Smooth muscle cell (in vitro differentiated cells): ENCODE measurements at regions not wholly inside any gene's neighbourhood (a gene's known extent, or its start where the extent isn't known, plus 50 kb on each side); places are given as distances from the start of the nearest gene placed in this dataset.

ENCODE experiments used
- DNase-seq: peaks from one replicate; lab custom pipeline; 2025; ENCODE audit not compliant: unreplicated experiment; lab: John Stamatoyannopoulos, UW
- H2AFZ ChIP-seq: fragments of 200-600 bp; sonication (generic); 2 replicates; pipeline ENCODE4 v1.6.0; 2016; ENCODE audit warnings: antibody characterized with exemption, low read depth, mild to moderate bottlenecking
- H3F3A ChIP-seq: fragments of 200-600 bp; sonication (generic); 2 replicates; pipeline ENCODE4 v1.6.0; 2017; ENCODE audit warnings: antibody characterized with exemption, low read depth
- H3K27ac ChIP-seq: fragments of 200-600 bp; sonication (generic); 2 replicates; pipeline ENCODE4 v1.5.1; 2016; ENCODE audit warnings: low read depth, mild to moderate bottlenecking
- H3K27me3 ChIP-seq: fragments of 200-600 bp; sonication (generic); 2 replicates; pipeline ENCODE4 v1.6.1; 2016; ENCODE audit warnings: low read depth, mild to moderate bottlenecking
- H3K36me3 ChIP-seq: fragments of 200-600 bp; sonication (generic); 2 replicates; pipeline ENCODE4 v1.5.1; 2016; ENCODE audit warnings: low read depth
- H3K4me1 ChIP-seq: fragments of 200-600 bp; sonication (generic); 2 replicates; pipeline ENCODE4 v1.5.1; 2016; ENCODE audit warnings: low read depth
- H3K4me2 ChIP-seq: fragments of 200-600 bp; sonication (generic); 2 replicates; pipeline ENCODE4 v1.6.0; 2016; ENCODE audit warnings: mild to moderate bottlenecking
- H3K4me3 ChIP-seq: fragments of 200-600 bp; sonication (generic); 2 replicates; pipeline ENCODE4 v1.5.1; 2016; ENCODE audit warnings: mild to moderate bottlenecking
- H3K79me2 ChIP-seq: fragments of 200-600 bp; sonication (generic); 2 replicates; pipeline ENCODE4 v1.6.0; 2016; ENCODE audit warnings: low read depth, mild to moderate bottlenecking
- H3K9ac ChIP-seq: fragments of 200-600 bp; sonication (generic); 2 replicates; pipeline ENCODE4 v1.6.0; 2016; ENCODE audit warnings: low read depth
- H3K9me3 ChIP-seq: fragments of 200-600 bp; sonication (generic); replicated peaks from 2 replicates; pipeline ENCODE4 v1.5.1; 2016; ENCODE audit warnings: low read depth
- H4K20me1 ChIP-seq: fragments of 200-600 bp; sonication (generic); 2 replicates; pipeline ENCODE4 v1.6.0; 2016; ENCODE audit warnings: low read depth
- CTCF ChIP-seq: fragments of 200-600 bp; sonication (generic); IDR thresholded peaks from 2 replicates; pipeline ENCODE4 v1.5.1; 2017; ENCODE audit warnings: borderline replicate concordance, mild to moderate bottlenecking, antibody characterized with exemption; ENCODE audit not compliant: insufficient read depth, poor library complexity, severe bottlenecking
- WGBS: methylation state at CpG from one replicate; pipeline ENCODE4 v1.1.7; 2016; ENCODE audit warnings: low lambda C conversion rate; 5-methylcytosine and 5-hydroxymethylcytosine counted together

GRCh38 chr6:22942403-22942802, 373.0 kb downstream of the HDGFL1 start:
- DNase-seq = no peak
- no peaks in the 10 kb centered on the region for H4K20me1 ChIP-seq
- no peak for TF ChIP-seq CTCF
- no peaks in the 10 kb centered on the region for H3K27me3 ChIP-seq
- H3K27ac ChIP-seq = no peak overlapping the region
- H3K36me3 ChIP-seq = no peaks in the 10 kb centered on the region
- no peaks in the 10 kb centered on the region for H3K4me1 ChIP-seq
- WGBS = 92% methylated on average over 2 of the region's 2 CpGs
- no peak overlapping the region for H3K4me3 ChIP-seq
- H3K4me2 ChIP-seq = no peak overlapping the region
- H3K9ac ChIP-seq = no peak overlapping the region
- no peaks in the 10 kb centered on the region for H3K9me3 ChIP-seq
- H3K79me2 ChIP-seq = no peaks in the 10 kb centered on the region
- H2AFZ ChIP-seq = no peak overlapping the region
- H3F3A ChIP-seq = no peaks in the 10 kb centered on the region

GRCh38 chr6:22943327-22943726, 374.0 kb downstream of the HDGFL1 start:
- Histone ChIP-seq H3K36me3 (no peaks in the 10 kb centered on the region), H4K20me1 (no peaks in the 10 kb centered on the region), H3K4me1 (no peaks in the 10 kb centered on the region), H3K4me2 (no peak overlapping the region), H2AFZ (no peak overlapping the region), H3K9me3 (no peaks in the 10 kb centered on the region), H3K27ac (no peak overlapping the region), H3K79me2 (no peaks in the 10 kb centered on the region), H3K9ac (no peak overlapping the region), H3K4me3 (no peak overlapping the region), H3K27me3 (no peaks in the 10 kb centered on the region), H3F3A (no peaks in the 10 kb centered on the region)
- TF ChIP-seq CTCF = no peak
- no peak for DNase-seq
- WGBS = 91% methylated on average over 2 of the region's 2 CpGs

- DNase-seq = no peak
- Histone ChIP-seq H3K27ac (no peak overlapping the region), H2AFZ (no peak overlapping the region), H3K9ac (no peak overlapping the region), H3K79me2 (no peaks in the 10 kb centered on the region), H3K9me3 (no peaks in the 10 kb centered on the region), H3K27me3 (no peaks in the 10 kb centered on the region), H3K36me3 (no peaks in the 10 kb centered on the region), H3K4me2 (no peak overlapping the region), H4K20me1 (no peaks in the 10 kb centered on the region), H3F3A (peaks cover 2% of the 10 kb centered on the region), H3K4me3 (no peak overlapping the region), H3K4me1 (no peaks in the 10 kb centered on the region)
- WGBS = 64% methylated on average over 1 of the region's 1 CpG
- no peak for TF ChIP-seq CTCF
These were observed 380.6 kb downstream of the HDGFL1 start for GRCh38 chr6:22949967-22950366.

- Histone ChIP-seq H3K9me3 (no peaks in the 10 kb centered on the region), H3K36me3 (no peaks in the 10 kb centered on the region), H4K20me1 (no peaks in the 10 kb centered on the region), H2AFZ (peak overlapping the region; percentile 83), H3K9ac (no peak overlapping the region), H3K4me2 (peak overlapping the region; percentile 58), H3K4me3 (no peak overlapping the region), H3K4me1 (no peaks in the 10 kb centered on the region), H3K27ac (peak overlapping the region; percentile 48), H3K27me3 (no peaks in the 10 kb centered on the region), H3K79me2 (no peaks in the 10 kb centered on the region), H3F3A (peaks cover 2% of the 10 kb centered on the region)
- no peak for DNase-seq
- WGBS = 18% methylated on average over 4 of the region's 4 CpGs
- no peak for TF ChIP-seq CTCF
These were observed 382.7 kb downstream of the HDGFL1 start for GRCh38 chr6:22952097-22952496.
